HG02678 (cell line): ENCODE measurements at regions not wholly inside any gene's neighbourhood (a gene's known extent, or its start where the extent isn't known, plus 50 kb on each side); places are given as distances from the start of the nearest gene placed in this dataset.

Experiments used
- ATAC-seq: cut with Tn5 transposase; IDR thresholded peaks from one replicate; pipeline ENCODE4 v1.9.1; 2021; ENCODE audit warnings: mild to moderate bottlenecking, moderate library complexity; ENCODE audit not compliant: unreplicated experiment

- no peak for ATAC-seq
These were observed 278.2 kb downstream of the IKZF2 start for GRCh38 chr2:212873256-212873655.

GRCh38 chr2:212871597-212871996 is 279.8 kb downstream of the IKZF2 start:
- ATAC-seq = no peak

DNA sequence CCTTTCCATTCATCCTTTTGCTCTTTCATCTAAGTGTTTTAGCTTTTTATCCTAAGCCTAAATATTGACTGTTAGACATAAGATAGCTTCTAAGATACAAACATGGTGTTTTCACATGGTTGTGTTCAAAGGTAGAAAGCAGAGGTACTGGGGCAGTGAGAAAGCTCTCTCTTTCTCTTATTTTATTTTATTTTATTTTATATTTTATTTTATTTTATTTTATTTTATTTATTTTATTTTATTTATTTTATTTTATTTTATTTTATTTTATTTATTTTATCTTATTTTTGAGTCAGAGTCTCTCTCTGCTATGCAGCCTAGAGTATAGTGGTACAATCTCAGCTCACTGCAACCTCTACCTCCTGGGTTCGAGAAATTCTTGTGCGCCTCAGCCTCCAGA is 287.2 kb downstream of the IKZF2 start:
- no peak for ATAC-seq

DNA sequence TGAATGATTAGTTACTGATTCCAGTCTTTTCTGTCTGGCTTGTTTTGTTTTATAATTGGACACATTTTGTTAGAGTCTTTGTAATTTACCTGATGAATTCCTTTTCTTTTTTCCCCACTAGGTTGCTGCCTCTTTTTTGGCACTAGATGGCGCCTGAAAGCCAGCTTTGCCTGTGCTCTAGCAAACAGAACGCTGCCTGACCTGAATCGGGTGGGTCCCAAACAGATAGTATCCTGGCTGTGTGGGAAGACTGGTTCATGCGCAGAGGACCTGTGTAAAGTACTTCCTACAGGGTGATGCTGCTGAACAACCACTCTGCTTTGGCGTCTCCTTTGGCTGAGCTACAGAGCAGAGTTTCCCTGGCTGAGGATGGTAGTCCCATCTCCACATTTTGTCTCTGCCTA is 288.2 kb downstream of the IKZF2 start:
- no peak for ATAC-seq

DNA sequence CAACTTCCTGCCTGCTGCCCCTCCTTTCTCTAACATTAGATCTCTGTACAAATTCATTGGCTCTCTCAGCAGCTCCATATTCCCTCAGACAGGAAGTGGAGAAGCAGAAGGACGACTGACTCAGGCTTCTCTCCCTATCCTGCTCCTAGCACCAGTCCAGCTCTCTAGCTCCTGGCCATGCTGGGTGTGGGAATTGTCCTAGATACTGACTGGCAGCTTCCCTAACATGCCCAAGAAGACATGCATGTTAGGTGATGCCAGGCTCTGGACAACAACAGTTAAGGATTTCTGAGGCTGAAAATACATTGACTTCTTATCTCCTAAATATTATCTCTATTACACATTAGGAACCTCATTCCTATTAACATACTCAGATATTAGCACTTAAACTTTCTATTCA is 292.9 kb downstream of the IKZF2 start:
- no peak for ATAC-seq

GRCh38 chr2:212854771-212855170 is 296.6 kb downstream of the IKZF2 start:
- ATAC-seq = no peak

DNA sequence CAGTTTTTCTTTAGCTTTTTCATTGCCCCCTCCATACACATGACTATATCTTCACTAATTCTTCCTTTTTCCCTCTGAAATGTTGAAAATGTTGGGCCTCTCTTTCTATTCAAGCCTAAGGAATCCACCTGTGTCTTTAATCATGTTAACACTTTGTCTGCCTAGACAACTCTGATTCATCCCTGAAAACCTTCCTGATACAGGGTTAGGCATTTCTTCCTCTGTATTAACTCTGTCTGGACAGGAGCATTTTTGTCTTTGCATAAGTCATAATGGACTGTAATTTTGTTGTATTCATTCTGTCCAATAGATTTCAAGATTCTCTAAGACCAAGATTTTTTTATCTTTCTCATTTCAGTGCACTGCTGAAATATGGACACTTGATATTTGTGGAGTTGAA is 297.3 kb downstream of the IKZF2 start:
- ATAC-seq = no peak

DNA sequence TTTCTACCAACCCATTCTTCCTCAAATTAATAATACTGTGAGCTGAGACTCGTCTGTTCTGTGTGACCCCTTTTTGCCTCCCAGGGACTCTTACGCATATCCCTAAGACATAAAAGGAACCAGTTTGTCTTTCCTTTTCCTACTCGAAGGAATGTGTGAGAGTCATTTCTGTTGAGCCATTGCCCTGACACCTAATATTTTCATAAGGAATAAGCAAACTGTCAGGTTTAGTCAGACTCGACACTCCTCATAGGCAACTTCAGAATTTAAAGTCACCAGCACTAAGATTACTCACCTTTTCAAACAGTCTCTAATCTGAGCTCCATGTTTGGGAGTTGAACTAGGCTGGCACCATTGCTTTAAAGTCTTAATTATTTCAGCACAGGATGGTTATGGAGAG is 305.5 kb downstream of the IKZF2 start:
- no peak for ATAC-seq

DNA sequence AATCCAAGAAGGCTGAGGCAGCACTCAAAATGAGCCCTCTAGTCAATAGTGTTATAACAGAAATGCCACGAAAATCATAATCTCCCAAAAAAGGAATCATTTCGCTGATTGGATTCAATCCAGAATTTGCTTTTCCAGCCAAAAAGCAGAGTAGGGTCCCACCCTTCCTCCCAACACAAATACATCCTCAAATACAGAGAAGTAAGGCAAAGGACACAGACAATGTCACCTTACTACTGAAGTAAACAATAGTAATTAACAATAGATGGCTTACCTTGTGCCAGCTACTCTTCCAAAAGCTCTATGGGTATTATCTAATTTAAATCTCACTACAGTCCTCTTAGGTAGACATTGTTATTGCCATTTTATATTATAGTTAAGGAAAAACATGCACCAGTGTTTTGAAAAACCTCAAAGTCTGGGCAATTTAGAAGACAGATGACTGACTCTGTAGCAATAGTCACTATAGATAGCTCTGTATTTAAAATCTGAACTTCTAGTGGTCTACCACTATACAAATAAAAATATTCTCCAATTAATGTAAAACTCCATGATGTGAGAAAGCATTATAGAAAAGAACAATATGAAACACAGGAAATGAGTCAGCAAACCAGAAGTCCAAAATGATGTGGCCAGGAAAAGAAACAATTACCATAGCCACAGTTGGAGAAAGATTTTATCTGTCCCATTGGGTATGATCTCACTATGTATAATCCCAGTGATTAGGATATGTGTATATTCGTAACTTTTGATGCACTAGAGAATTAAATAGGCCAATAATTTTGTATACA is 305.0 kb upstream of the ERBB4 start:
- no peak for ATAC-seq

GRCh38 chr2:212842544-212843185 is 304.1 kb upstream of the ERBB4 start:
- no peak for ATAC-seq

DNA sequence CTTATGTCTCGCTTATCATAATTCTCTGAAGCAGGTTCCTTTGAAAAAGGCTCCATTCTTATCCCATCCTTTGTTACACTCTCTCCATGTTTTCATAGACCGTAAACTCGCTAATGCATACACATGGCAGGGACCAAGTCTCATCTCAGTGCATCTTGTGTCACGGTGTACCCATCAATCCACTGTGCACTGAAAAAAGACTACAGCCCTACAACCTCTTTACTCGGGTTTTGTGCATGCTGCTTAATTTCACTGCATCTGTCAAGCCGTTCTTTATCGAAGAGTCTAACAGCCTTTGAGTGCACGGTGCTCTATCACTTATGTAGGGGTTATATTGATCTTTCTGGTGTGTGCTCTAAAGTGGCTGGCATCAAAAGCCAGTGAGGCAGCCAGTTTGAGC is 302.9 kb upstream of the ERBB4 start:
- no peak for ATAC-seq

DNA sequence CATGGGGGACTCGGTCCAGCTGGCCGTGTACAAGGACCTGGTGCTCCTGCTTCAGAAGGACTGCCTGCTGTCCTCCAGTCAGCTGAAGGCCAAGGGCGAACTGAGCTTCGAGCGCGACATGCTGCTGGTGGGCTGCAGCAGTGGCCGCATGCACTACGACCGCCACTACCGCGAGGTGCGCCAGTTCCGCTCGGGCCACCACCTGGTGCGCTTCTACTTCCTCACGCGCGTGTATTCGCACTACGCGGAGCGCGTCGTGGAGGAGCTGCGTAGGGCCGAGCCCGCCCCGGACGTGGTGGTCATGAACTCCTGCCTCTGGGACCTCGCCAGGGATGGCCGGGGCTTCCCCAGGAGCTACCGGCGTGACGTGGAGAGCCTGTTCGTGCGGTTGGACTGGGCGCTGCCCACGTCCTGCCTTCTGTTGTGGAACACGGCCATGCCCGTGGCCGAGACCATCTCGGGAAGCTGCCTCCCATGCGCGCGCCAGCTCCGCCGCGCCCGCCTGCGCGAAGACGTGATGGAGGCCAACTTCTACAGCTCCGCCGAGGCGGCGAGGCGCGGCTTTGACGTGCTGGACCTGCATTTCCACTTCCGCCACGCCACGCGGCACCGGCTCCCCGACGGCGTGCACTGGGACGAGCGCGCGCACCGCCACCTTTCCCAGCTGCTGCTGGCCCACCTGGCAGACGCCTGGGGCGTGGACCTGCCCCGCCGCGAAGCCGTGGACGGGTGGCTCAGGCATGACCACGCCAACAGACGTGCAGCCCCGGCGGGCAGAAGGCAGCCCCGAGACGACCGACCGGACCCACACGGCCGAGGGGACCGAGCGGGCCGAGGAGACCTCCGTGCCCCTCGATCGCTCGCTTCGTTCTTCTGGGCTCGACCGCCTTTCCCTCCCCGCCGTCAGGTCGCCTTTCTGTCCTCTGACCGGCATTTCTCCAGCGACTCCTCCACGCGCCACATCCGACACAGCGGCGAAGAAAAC is 293.9 kb upstream of the ERBB4 start:
- no peak for ATAC-seq

DNA sequence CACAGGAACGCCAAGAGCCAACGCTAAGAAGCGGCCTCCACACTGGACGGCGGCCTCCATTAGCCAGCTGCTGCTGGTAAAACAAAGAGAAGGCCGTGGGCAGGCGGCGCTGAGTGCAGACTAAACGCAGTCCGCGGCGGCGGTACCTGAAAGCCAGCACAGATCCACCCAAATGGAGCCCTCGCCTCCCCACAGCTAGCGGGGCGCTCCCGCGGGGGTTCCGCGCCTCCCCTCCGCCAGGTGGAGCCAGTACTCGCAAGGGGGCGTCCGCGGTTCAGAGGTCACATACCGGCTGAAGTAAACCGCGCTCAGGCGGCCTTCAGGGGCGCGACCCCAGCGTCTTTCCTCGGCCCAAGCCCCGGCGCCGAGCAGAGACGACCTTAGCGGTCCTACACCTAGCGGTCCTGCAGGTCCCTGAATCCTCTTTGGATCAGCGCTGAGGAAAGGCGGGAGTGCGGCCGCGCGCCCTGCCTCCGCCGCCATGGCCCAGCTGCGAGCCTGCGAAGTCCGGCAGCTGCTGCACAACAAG is 293.1 kb upstream of the ERBB4 start:
- no peak for ATAC-seq

GRCh38 chr2:212816267-212816666 is 277.7 kb upstream of the ERBB4 start:
- ATAC-seq = no peak

DNA sequence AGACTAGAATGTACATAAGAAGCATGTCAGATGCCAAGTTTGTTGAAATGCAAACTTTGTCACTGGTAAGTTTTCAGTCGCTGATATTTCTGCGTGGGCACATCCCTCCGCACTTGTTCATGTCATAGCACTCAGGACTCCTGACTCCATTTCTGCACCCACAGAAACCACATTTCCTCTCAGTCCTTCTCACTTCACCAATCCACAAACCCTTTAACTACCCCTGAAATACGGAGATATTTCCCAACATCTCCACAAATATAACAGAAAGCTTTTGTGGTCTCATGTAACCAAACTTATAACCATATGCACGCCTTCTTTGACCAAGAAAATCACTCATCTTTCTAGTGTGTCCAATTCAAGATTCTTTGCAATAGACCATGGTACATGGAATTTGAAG is 276.9 kb upstream of the ERBB4 start:
- peak; percentile 71 for ATAC-seq

DNA sequence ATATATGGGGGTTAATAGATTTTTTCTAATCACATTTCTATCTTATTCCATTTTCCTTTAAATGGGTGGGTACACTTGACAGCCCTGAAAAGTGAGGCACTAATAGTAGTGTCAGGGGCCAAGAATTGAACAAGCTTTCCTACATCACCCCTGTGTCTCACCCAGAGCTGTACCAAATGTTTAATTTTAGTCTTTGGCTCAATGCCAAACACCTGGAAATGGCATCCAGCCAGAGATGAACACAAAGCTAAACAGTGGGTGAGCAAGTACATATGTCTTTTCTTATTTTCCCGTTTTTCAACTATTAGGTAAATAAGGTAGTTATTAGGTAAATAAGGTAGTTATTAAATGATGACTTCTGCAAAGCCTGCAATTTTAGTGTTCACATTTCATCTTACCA is 276.3 kb upstream of the ERBB4 start:
- ATAC-seq = peak; percentile 25

- ATAC-seq = no peak
These were observed 273.3 kb upstream of the ERBB4 start for GRCh38 chr2:212811921-212812320.

DNA sequence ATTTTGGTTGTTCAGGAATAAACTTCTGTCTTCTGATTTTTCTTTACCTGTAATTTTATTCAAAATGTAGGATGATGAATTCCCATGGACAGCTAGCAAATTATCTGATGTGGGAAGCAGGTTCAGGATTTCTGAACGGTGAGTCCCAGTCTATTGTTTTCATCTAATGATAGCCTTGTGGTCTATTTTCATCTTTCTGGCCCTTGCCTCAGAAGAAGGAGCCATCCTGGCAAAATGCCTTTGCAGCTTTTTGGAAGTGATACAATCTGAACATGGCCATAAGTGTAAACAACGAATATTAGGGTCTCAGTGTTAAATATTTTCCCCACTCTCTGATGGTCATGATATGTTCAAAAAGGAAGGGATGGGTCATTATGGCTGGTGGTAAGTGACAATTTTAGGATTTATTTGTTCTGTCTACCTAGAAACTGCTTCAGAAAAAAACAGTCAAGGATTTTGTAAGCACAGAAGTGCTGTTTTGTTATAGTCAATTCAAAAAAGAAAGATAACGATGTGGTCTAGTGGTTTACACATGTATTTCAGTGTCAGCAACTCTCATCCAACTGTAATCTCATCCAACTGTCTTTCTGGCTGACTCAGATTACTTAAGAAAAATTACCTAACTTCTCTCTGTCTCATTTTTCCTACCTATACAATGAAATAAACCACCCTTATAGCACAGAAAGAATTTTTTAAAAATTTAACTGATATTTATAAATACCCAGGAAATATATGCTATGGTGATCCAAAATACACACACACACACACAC is 272.6 kb upstream of the ERBB4 start:
- no peak for ATAC-seq

DNA sequence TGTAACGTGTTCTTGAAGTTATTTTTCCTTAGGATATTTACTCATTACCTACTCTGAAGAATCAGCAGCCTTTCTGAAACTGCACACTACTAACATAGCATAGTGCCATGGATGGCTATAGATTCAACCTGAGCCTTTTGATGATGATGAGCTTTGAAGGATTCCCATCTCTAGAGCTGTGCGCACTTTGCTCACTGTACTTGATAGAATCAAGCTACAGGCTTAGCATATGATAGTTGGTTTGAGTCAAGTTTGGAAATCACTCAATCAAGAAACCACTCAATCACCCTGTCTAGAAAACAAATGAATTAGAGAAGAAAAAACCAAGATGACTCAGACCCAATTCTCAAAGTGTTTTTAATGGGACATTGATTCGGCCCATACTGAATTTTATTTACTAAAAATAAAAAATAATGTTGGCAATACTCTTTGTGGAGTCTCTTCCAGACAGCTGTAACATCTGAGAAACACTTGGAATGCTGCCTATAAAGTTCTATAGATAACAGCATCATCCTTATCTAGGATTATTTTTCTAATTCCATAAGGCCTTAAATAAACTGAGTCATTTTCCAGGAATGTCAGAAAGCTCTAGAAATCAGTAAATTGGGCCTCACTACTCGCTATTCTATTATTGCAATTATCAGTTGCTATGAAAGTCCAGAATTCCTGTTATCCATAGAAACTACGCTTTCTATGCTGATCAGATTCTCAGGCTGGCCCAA is 259.0 kb upstream of the ERBB4 start:
- no peak for ATAC-seq

DNA sequence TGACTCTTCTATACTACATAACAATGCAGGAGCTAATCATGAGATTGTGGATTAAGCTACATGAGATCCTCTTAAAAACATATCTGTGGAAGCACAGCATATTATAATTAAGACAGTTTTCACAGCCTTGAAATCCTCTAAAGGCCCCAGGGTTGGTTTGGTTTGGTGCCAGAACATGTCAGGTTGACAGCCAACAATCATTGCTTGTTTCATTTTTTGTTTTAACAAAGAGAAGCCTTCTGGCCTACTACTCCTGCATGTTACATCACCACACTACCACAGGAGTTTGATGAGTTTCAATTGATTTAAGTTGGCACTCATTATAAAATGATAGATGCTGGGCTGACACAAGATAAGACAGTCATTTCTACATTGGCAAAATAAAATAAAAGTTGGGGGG is 255.9 kb upstream of the ERBB4 start:
- ATAC-seq = no peak
